Tibial nerve (tissue), 4 donors: ENCODE measurements at regions not wholly inside any gene's neighbourhood (a gene's known extent, or its start where the extent isn't known, plus 50 kb on each side); places are given as distances from the start of the nearest gene placed in this dataset.

Experiments used
- CTCF ChIP-seq, 5 experiments: fragments of 200-600 bp in 3 of 5; fragments of 450-650 bp in 2 of 5; sonication (generic) in 3 of 5; IDR thresholded peaks; one replicate each; pipeline ENCODE4 v1.5.1; 2016 to 2019; ENCODE audit warnings: antibody characterized with exemption in 5 of 5, mild to moderate bottlenecking in 3 of 5, moderate library complexity in 2 of 5
- EP300 ChIP-seq, 2 donors: sonication (generic); formaldehyde crosslinking; IDR thresholded peaks; one replicate each; pipeline ENCODE4 v1.6.1; 2017; ENCODE audit warnings: antibody characterized with exemption in 2 of 2, mild to moderate bottlenecking in 1 of 2

- no peak for TF ChIP-seq CTCF (IDR thresholded peaks at IDR 0.05)
- no peak for TF ChIP-seq EP300 (IDR thresholded peaks at IDR 0.05)
These were observed 269.2 kb upstream of the AZI2 start for GRCh38 chr3:28617821-28618220.
